ENCODE measurements at regions not wholly inside any gene's neighbourhood (a gene's known extent, or its start where the extent isn't known, plus 50 kb on each side); places are given as distances from the start of the nearest gene placed in this dataset.

DNA sequence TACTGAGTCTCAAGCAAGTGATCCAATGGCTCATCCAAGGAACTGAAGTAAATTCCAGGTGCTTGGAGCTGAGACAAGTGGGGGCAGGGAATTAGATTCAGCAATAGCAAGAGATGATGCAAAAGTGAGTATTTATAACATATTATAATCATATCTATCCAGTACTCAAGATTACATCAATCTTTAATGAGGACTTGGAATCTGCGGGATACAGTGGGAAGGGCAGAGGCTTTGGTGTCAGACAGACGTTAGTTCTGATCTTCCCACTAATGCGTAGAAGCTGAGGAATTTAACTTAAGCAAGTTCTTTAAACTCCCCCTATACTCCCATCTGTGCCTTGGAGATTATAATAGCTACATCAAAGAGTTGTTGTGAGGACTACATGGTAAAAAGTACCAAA is 143.4 kb upstream of the NWD2 start:
- FAIRE-seq = no peak
- WGBS, 3 donors = 84 to 90% (median 85%) methylated on average over 3 of the region's 3 CpGs
- DNase-seq = no peak

DNA sequence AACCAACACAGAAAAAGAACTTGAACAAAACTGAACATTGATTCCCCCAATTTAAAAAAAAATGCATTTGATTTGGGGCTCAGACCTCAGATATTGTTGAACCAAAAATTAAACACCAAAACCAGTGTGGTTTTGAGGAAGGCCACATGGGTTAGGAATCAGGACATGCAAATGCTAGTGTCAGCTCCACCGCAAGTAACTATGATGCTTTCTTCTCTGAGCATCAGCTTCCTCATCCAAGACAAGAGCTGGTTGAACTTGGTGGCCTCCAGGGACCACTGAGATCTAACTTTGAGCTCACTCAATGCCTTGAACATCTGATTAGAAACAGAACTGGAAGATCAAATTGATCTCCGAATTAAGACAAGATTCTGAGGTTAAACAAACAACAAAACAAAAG is 142.9 kb upstream of the NWD2 start:
- no peaks in the 10 kb centered on the region for H3K4me1 ChIP-seq (ENCODE audit: control insufficient read depth in 3 of 3, insufficient read depth in 2 of 3, low read depth in 1 of 3, low read length in 2 of 3)
- no peak overlapping the region for H3K27ac ChIP-seq (ENCODE audit: low read depth in 1 of 3, low read length in 2 of 3)
- FAIRE-seq (no peak), DNase-seq (no peak)
- no peaks in the 10 kb centered on the region for H3K36me3 ChIP-seq (ENCODE audit: control insufficient read depth in 3 of 3, insufficient read depth in 2 of 3, low read depth in 1 of 3, low read length in 3 of 3)
- no peak overlapping the region for H3K4me3 ChIP-seq (ENCODE audit: low read depth in 1 of 3, low read length in 3 of 3)
- H3K27me3 ChIP-seq (ENCODE audit: control insufficient read depth in 3 of 3, insufficient read depth in 3 of 3, low read length in 3 of 3) = no peaks in the 10 kb centered on the region
- H3K9me3 ChIP-seq (ENCODE audit: control insufficient read depth in 2 of 2, insufficient read depth in 1 of 2, low read depth in 1 of 2, low read length in 1 of 2) = no peaks in the 10 kb centered on the region
- WGBS, 3 donors = 74 to 83% (median 79%) methylated on average over 2 of the region's 2 CpGs

More for the DNA sequence above, 143.4 kb upstream of the NWD2 start:
- Histone ChIP-seq H3K9me3 (ENCODE audit: control insufficient read depth in 2 of 2, insufficient read depth in 1 of 2, low read depth in 1 of 2, low read length in 1 of 2) (no peaks in the 10 kb centered on the region), H3K27ac (ENCODE audit: low read depth in 1 of 3, low read length in 2 of 3) (no peak overlapping the region), H3K4me3 (ENCODE audit: low read depth in 1 of 3, low read length in 3 of 3) (no peak overlapping the region), H3K36me3 (ENCODE audit: control insufficient read depth in 3 of 3, insufficient read depth in 2 of 3, low read depth in 1 of 3, low read length in 3 of 3) (no peaks in the 10 kb centered on the region), H3K4me1 (ENCODE audit: control insufficient read depth in 3 of 3, insufficient read depth in 2 of 3, low read depth in 1 of 3, low read length in 2 of 3) (no peaks in the 10 kb centered on the region), H3K27me3 (ENCODE audit: control insufficient read depth in 3 of 3, insufficient read depth in 3 of 3, low read length in 3 of 3) (no peaks in the 10 kb centered on the region)

DNA sequence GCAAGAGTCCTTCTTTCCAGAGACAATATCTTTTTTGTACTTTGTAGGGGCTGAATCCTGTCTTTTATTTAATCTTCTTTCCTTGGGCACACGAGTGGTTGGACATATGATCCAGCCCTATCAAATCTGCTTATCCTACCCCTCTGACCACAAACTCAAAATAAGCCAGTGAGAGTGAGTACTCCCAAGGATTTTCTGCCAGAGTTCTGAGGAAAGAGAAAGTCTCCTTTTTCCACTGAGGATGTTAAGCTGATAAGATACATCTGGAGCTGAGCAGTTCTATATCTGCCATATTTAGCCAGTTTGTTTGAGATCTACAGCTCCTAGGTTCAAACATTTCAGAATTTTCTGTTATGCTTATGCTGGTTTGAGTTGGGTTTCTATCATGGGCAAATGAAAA is 134.8 kb upstream of the NWD2 start:
- DNase-seq (no peak), FAIRE-seq (no peak)
- Histone ChIP-seq H3K9me3 (ENCODE audit: control insufficient read depth in 2 of 2, insufficient read depth in 1 of 2, low read depth in 1 of 2, low read length in 1 of 2) (no peaks in the 10 kb centered on the region), H3K36me3 (ENCODE audit: control insufficient read depth in 3 of 3, insufficient read depth in 2 of 3, low read depth in 1 of 3, low read length in 3 of 3) (no peaks in the 10 kb centered on the region), H3K4me1 (ENCODE audit: control insufficient read depth in 3 of 3, insufficient read depth in 2 of 3, low read depth in 1 of 3, low read length in 2 of 3) (no peaks in the 10 kb centered on the region), H3K27ac (ENCODE audit: low read depth in 1 of 3, low read length in 2 of 3) (no peak overlapping the region), H3K4me3 (ENCODE audit: low read depth in 1 of 3, low read length in 3 of 3) (no peak overlapping the region), H3K27me3 (ENCODE audit: control insufficient read depth in 3 of 3, insufficient read depth in 3 of 3, low read length in 3 of 3) (no peaks in the 10 kb centered on the region)
- WGBS, 3 donors = 17 to 27% (median 22%) methylated on average over 1 of the region's 1 CpG

DNA sequence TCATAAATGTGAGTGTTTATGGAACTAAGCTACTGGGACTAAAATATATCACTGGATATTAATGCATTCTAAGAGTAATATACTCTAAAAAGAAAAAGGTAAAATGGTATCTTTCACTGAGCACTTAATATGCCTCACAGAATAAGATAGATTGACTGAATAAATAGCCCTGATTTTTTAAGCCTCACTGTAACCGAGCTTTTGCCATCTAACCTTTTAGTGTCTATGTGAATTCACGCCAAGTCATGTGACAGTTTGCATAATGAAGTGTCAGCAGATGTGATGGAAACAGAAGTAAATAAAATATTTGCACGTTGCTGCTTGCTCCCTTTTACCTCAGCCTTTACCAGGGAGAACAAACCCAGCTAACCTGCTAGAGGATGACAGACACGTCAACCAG is 119.7 kb upstream of the NWD2 start:
- FAIRE-seq (no peak), DNase-seq (no peak)
- Histone ChIP-seq H3K4me1 (ENCODE audit: control insufficient read depth in 3 of 3, insufficient read depth in 2 of 3, low read depth in 1 of 3, low read length in 2 of 3) (no peaks in the 10 kb centered on the region), H3K27ac (ENCODE audit: low read depth in 1 of 3, low read length in 2 of 3) (no peak overlapping the region), H3K36me3 (ENCODE audit: control insufficient read depth in 3 of 3, insufficient read depth in 2 of 3, low read depth in 1 of 3, low read length in 3 of 3) (no peaks in the 10 kb centered on the region), H3K27me3 (ENCODE audit: control insufficient read depth in 3 of 3, insufficient read depth in 3 of 3, low read length in 3 of 3) (no peaks in the 10 kb centered on the region), H3K4me3 (ENCODE audit: low read depth in 1 of 3, low read length in 3 of 3) (no peak overlapping the region), H3K9me3 (ENCODE audit: control insufficient read depth in 2 of 2, insufficient read depth in 1 of 2, low read depth in 1 of 2, low read length in 1 of 2) (peaks cover 0 to 3% of the 10 kb centered on the region in 2 donors)
- 73 to 83% (median 76%) methylated on average over 4 of the region's 4 CpGs for WGBS, 3 donors

DNA sequence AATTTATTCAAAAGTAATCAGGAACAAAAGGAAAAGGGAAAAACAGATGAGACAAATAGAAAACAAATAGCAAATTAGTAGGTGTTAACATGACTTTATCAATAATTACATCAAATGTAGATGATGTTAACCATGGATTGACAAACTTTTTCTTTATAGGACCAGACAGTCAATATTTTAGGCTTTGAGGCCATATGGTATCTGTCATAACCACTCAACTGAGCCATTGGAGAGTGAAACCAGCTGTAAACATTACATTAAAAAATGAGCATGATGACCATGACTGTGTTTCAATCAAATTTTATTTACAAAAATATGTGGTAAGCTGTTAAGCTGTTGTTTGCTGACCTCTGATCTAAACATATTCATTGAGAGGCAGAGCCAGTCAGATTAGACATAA is 118.5 kb upstream of the NWD2 start:
- no peaks in the 10 kb centered on the region for H3K27me3 ChIP-seq (ENCODE audit: control insufficient read depth in 3 of 3, insufficient read depth in 3 of 3, low read length in 3 of 3)
- H3K4me3 ChIP-seq (ENCODE audit: low read depth in 1 of 3, low read length in 3 of 3) = no peak overlapping the region
- no peaks in the 10 kb centered on the region for H3K36me3 ChIP-seq (ENCODE audit: control insufficient read depth in 3 of 3, insufficient read depth in 2 of 3, low read depth in 1 of 3, low read length in 3 of 3)
- no peaks in the 10 kb centered on the region for H3K4me1 ChIP-seq (ENCODE audit: control insufficient read depth in 3 of 3, insufficient read depth in 2 of 3, low read depth in 1 of 3, low read length in 2 of 3)
- FAIRE-seq (no peak), DNase-seq (no peak)
- peaks cover 0 to 3% of the 10 kb centered on the region in 2 donors for H3K9me3 ChIP-seq (ENCODE audit: control insufficient read depth in 2 of 2, insufficient read depth in 1 of 2, low read depth in 1 of 2, low read length in 1 of 2)
- H3K27ac ChIP-seq (ENCODE audit: low read depth in 1 of 3, low read length in 2 of 3) = no peak overlapping the region

DNA sequence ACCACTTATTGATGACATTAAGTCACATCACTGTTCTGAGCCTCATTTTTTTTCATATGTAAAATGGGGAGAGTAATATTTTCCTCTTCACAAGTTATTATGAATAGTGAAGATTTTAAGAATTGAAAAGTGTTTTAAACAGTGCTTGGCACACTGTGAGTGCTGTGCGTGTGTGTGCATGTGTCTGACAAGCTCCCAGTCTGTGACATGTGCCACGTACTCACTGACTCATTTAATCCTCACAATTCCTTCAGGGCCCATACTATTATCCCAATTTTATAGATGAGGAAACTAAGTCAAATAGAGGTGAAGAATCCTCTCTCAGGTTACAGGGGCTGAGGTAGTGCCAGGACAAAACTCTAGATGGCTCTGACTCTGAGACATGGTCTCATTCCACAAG is 114.1 kb upstream of the NWD2 start:
- H3K9me3 ChIP-seq (ENCODE audit: control insufficient read depth in 2 of 2, insufficient read depth in 1 of 2, low read depth in 1 of 2, low read length in 1 of 2) = no peaks in the 10 kb centered on the region
- WGBS, 3 donors = 77 to 91% (median 84%) methylated on average over 2 of the region's 2 CpGs
- H3K27me3 ChIP-seq (ENCODE audit: control insufficient read depth in 3 of 3, insufficient read depth in 3 of 3, low read length in 3 of 3) = no peaks in the 10 kb centered on the region
- H3K27ac ChIP-seq (ENCODE audit: low read depth in 1 of 3, low read length in 2 of 3) = no peak overlapping the region
- H3K36me3 ChIP-seq (ENCODE audit: control insufficient read depth in 3 of 3, insufficient read depth in 2 of 3, low read depth in 1 of 3, low read length in 3 of 3) = no peaks in the 10 kb centered on the region
- no peak overlapping the region for H3K4me3 ChIP-seq (ENCODE audit: low read depth in 1 of 3, low read length in 3 of 3)
- FAIRE-seq (no peak), DNase-seq (no peak)
- H3K4me1 ChIP-seq (ENCODE audit: control insufficient read depth in 3 of 3, insufficient read depth in 2 of 3, low read depth in 1 of 3, low read length in 2 of 3) = no peaks in the 10 kb centered on the region

DNA sequence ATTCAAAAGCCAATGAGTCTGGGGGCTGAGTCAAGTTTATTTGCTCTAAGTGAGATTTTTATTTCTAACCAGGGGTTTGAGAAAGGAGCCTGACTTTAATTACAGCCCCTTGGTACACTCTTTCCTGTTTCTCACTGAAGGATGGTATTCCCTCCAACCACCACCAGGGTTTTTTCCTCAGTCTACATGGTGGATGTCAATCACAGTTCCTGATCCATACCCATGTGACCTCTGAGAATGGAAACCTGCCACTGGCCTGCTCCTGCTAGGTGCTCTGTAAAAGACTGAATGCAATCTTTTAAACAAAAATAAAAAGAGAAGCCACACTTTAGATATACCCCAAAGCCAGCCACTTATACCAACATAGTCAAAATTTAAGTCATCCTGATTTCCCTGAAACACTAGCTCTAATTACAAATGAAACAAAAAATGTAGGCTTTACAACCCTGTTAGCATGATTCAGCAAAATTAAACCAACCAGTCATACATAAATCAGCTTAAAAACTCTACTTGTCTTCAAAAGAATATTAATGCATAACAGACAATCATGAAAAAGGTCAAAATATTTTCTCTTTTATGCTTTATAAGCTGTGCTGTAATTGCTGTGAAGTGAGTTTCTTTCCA is 112.1 kb upstream of the NWD2 start:
- FAIRE-seq (no peak), DNase-seq (no peak)
- Histone ChIP-seq H3K27me3 (ENCODE audit: control insufficient read depth in 3 of 3, insufficient read depth in 3 of 3, low read length in 3 of 3) (no peaks in the 10 kb centered on the region), H3K9me3 (ENCODE audit: control insufficient read depth in 2 of 2, insufficient read depth in 1 of 2, low read depth in 1 of 2, low read length in 1 of 2) (no peaks in the 10 kb centered on the region), H3K4me3 (ENCODE audit: low read depth in 1 of 3, low read length in 3 of 3) (no peak overlapping the region), H3K27ac (ENCODE audit: low read depth in 1 of 3, low read length in 2 of 3) (no peak overlapping the region), H3K4me1 (ENCODE audit: control insufficient read depth in 3 of 3, insufficient read depth in 2 of 3, low read depth in 1 of 3, low read length in 2 of 3) (no peaks in the 10 kb centered on the region), H3K36me3 (ENCODE audit: control insufficient read depth in 3 of 3, insufficient read depth in 2 of 3, low read depth in 1 of 3, low read length in 3 of 3) (no peaks in the 10 kb centered on the region)

DNA sequence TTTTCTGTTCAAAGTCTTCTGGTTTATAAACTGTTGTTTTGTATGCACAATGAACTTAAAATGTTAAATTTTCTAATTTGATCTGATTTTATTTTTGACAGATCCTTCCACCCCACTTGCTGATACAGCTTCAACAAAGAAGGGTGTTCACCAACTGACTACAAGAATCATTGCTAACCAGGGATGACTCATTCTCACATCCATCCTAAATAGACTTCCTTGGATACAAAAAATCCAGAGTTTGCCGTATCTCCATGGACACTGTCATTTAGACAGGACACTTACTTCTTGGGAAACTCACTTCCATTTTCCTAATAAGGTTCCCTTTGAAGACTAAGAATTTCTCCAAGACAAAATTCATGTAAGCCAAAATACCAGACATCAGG is 111.6 kb upstream of the NWD2 start:
- Histone ChIP-seq H3K27me3 (ENCODE audit: control insufficient read depth in 3 of 3, insufficient read depth in 3 of 3, low read length in 3 of 3) (no peaks in the 10 kb centered on the region), H3K36me3 (ENCODE audit: control insufficient read depth in 3 of 3, insufficient read depth in 2 of 3, low read depth in 1 of 3, low read length in 3 of 3) (no peaks in the 10 kb centered on the region), H3K27ac (ENCODE audit: low read depth in 1 of 3, low read length in 2 of 3) (no peak overlapping the region), H3K9me3 (ENCODE audit: control insufficient read depth in 2 of 2, insufficient read depth in 1 of 2, low read depth in 1 of 2, low read length in 1 of 2) (no peaks in the 10 kb centered on the region), H3K4me3 (ENCODE audit: low read depth in 1 of 3, low read length in 3 of 3) (no peak overlapping the region), H3K4me1 (ENCODE audit: control insufficient read depth in 3 of 3, insufficient read depth in 2 of 3, low read depth in 1 of 3, low read length in 2 of 3) (no peaks in the 10 kb centered on the region)
- 70 to 90% (median 79%) methylated on average over 1 of the region's 1 CpG for WGBS, 3 donors
- no peak for FAIRE-seq
- no peak for DNase-seq

DNA sequence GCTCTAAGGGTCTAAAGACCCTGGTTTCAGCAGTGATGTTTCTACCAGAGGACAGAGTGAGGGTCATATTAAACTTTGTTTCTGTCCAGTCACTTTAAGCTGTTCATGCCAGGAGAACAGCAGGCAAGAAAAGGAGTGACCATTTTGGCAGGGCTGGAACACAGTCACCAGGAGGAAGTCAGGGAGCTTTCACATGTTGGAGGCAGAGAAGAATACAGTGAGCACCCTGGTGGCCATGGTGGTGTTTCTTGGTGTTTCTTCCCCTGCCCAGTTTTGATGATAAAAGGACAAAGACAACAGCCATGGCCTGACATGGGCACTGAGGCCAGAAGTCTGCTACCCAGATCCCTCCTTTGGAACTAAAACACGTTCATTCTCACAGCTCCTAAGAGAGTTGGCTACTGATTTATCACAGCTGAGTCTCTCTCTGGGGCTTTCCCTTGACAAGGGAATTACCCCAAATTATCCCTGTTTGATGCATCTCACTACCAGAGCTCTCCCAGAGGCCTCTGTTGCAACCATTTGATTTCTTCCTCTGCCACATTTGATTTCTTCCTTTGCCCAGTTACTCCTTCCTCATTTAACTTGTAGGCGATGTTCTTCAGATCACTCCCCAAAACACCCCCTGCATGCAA is 106.4 kb upstream of the NWD2 start:
- no peak overlapping the region for H3K4me3 ChIP-seq (ENCODE audit: low read depth in 1 of 3, low read length in 3 of 3)
- WGBS, 3 donors = 62 to 67% (median 67%) methylated on average over 2 of the region's 2 CpGs
- no peak for FAIRE-seq

More for the DNA sequence above, 106.4 kb upstream of the NWD2 start:
- DNase-seq = no peak
- Histone ChIP-seq H3K4me1 (ENCODE audit: control insufficient read depth in 3 of 3, insufficient read depth in 2 of 3, low read depth in 1 of 3, low read length in 2 of 3) (no peaks in the 10 kb centered on the region), H3K36me3 (ENCODE audit: control insufficient read depth in 3 of 3, insufficient read depth in 2 of 3, low read depth in 1 of 3, low read length in 3 of 3) (no peaks in the 10 kb centered on the region), H3K27ac (ENCODE audit: low read depth in 1 of 3, low read length in 2 of 3) (no peak overlapping the region), H3K9me3 (ENCODE audit: control insufficient read depth in 2 of 2, insufficient read depth in 1 of 2, low read depth in 1 of 2, low read length in 1 of 2) (no peaks in the 10 kb centered on the region), H3K27me3 (ENCODE audit: control insufficient read depth in 3 of 3, insufficient read depth in 3 of 3, low read length in 3 of 3) (no peaks in the 10 kb centered on the region)
